Bone marrow (tissue), 2 donors: ENCODE measurements at regions not wholly inside any gene's neighbourhood (a gene's known extent, or its start where the extent isn't known, plus 50 kb on each side); places are given as distances from the start of the nearest gene placed in this dataset.

Experiments
- DNase-seq, 2 donors: peaks; one replicate each; lab custom pipeline; 2025; lab: John Stamatoyannopoulos, UW

DNA sequence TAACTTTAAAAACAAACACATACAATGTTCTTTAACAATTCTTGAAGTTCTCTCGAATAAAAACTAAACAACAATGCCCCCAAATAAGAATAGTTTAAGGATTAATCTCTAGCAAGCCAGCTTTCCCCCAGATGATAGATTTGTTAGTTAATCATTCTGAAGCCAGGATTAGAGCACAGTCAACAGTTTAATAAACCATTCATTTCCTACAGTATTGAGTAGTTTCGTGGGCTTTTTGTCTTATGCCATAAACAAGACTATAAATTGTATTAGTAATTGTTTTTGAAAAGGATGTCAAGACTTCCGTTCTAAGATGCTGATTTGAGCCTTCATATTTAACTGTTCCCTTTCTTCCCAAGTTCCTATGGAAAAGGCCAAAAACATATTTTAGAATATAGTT, 136.6 kb downstream of the PIK3R1 start:
- no peak for DNase-seq

DNA sequence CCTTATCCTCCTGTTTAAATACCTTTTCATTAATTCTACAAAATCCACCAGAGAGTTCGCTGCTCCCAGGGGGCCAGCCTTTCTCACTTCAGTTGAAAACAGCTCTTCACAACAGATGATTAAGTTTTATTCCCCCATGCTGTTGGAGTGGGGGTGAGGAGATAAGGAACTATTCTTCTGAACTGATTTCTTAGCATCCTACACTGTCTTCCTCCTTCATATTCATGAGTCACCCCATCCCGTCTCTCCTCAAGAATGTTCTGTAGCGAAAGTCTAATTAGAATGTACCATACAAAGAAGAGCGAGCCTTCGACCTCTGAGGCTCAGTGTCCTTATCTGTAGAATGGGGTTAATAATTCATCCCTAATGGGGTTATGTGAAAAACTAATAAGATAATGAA, 138.0 kb downstream of the PIK3R1 start:
- no peak for DNase-seq

DNA sequence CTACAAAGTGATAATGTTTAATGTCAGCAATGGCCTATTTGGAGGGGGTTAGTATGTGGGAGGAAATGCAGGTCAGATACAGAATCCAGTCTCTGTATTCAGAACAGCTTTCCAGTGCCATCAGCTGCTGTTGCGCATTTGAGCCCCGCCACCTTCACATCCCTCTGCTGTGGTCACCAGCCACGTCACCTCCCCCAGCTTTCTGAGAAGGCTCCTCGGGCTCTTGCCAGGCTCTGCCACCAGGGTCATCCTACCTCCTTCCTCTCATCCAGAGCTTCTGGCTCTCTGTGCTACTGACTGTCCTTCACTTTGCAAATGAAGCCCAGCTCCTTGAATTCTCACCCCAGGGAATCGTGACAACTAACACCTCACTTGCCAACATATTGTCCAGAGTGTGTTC, 138.8 kb downstream of the PIK3R1 start:
- peak in 1 of 2 donors; percentile 65 for DNase-seq

DNA sequence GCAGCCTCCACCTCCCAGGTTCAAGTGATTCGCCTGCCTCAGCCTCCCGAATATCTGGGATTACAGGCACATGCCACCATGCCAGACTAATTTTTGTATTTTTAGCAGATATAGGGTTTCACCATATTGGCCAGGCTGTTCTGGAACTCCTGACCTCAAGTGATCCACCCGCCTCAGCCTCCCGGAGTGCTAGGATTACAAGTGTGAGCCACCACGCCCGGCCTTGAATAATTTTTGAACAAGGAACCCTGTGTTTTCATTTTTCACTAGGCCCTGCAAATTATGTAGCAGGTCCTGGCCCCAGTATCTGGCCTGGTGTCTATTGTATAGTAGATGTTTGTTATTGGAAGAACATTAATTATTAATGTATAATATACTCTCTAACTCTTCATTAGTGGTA, 140.7 kb downstream of the PIK3R1 start:
- DNase-seq = no peak

DNA sequence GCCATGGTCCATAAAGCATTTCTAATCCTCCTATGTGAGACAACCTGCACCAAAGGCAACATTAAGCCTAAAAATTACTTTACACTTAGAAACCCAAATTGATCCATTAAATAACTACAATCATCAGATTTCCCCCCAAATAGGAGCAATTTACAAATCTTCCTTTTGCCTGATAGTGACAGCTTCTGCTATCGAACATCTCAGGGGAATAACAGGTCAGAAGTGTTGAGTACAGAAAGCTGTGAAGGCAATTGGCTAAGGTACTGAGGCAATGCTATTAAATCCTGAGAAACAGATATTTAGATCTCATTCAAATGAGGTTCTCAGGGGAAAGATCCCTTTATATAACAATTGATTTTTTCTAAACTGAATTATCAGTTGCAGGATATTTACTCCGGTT, 141.1 kb downstream of the PIK3R1 start:
- DNase-seq = no peak

DNA sequence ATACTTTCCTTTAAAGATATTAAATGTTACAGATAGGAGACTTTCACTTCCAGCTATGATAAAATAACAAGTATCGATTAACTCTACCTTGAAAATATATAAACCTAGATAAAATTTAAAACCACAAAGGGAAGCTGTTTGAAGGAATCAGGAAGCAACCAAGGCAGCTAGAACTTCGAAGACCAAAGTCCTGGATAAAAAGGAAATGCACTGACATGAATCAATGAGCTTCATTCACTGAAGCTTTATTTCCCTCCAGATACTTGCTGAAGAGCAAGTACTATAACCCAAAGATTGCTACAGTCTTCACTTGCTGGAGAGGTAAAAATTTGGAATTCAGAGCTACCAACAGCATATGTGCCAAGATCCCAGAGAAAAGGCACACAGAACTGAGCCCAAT, 144.1 kb downstream of the PIK3R1 start:
- DNase-seq = no peak

DNA sequence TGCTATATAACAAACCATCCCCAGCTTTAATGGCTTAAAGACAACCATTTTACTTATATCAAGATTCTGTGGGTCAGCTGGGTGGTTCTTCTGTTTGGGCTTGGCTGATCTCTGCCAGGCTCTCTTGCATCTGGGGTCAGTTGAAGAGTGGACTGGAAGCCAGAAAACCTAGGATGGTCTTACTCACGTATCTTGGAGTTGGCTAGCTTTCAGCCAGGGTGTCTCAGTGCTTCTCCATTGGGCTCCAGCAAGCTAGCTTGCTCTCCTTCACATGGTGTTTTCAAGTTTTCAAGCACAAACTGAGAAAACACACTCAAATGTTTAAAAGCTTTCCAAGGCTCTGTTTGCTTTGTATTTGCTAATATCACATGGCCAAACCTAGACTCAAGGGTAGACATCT, 146.8 kb downstream of the PIK3R1 start:
- DNase-seq = no peak

DNA sequence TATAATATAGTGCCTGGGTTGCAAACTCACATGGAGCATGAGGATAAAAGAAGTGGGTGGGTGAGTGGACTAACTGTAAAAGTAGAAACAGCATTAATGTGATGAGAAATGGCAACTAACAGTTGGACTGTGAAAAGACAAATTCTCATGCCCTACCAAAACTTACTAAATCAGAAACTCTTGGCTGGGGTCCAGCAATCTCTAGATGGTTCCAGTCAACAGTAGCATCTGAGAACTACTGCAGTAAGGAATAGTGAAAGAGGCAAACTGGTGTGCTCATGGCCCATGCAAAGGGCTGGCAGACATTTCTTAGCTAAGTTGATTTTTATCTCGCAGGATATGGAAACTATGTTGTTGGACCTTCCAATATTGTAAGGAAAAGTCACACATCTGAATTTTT, 150.3 kb downstream of the PIK3R1 start:
- DNase-seq = no peak

DNA sequence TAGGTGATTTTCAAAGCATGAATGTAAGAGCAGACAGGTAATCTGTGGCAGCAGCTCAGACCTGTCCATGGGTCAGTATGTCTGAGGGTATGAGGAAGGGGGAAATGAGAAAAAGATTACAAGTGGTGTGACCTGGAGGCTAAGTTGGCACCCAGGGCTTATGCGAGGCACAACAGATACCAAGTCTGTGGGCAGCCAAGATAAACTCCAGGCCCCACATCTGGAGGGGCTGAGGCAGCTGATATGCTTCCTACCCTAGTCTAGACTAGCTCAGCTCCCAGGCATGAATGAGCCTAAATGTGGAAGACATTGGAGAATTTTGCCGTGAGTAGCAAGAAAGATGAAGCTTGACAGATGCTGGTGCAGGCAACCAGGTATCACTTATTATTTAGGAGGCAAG, 151.7 kb downstream of the PIK3R1 start:
- no peak for DNase-seq

DNA sequence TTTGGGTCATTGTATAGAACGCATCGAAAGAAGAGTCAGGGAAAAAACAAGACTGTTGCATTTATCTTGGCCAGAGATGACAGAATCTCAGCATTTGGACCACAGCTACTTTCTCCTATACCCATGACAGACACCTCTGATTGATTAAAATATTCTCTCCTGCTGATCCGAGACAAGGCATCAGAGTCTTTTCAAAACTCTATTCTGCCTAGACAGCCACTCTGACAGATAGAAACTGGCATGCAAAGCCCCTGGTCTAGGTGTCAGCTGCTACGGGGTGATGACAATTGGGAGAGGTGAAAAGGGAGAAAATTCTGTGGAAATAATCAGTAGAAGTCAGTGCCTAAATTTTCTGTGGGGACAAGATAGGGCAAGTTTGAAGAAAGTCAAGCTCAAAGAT, 152.2 kb downstream of the PIK3R1 start:
- DNase-seq = no peak

DNA sequence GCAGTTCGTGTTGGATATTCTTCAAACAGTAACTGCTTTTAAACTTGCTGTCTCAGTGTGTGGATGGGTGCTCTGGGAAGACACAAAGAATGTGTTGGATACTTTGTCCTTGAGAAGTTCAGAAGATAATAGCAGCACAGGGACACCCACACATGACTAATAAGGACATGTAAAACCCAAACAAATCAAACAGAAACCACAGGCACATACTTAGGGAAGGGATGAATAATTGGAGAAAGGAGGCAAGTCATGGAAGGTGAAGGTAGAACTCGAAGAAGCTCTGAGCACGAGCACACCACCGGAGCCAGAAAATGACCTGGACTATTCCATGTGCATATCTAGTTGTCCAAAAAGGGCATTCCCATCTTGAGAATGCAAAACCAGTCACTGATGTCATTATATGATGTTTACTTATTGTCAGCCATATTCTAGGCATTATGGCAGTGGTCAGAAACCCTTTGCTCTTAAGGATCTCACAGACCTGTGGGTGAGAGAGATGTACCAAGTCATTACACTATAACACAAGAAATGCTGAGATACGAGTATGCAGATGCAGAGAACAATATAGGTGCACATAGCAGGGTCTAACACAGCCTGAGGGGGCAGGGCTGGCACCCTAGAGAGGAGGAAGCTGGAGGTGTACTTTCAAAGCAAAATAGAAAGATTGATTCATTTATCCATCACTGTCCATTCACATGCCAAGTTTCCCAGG, 152.9 kb downstream of the PIK3R1 start:
- no peak for DNase-seq

DNA sequence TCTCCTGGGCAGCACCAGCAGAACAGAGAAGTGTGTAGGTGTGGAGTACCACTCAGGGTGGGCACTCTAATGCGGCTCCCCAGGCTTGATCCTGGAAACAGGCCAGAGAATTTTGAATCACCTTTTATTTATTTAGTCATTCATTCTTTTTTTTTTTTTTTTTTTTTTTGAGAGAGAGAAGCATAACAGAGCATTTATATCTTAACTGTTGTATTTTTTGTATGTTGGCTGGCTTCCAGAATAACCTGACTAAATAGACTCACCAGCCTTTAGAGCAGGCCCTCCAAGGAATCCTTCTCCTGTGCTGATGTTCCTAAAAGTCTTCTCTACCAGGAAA, 153.4 kb downstream of the PIK3R1 start:
- no peak for DNase-seq

DNA sequence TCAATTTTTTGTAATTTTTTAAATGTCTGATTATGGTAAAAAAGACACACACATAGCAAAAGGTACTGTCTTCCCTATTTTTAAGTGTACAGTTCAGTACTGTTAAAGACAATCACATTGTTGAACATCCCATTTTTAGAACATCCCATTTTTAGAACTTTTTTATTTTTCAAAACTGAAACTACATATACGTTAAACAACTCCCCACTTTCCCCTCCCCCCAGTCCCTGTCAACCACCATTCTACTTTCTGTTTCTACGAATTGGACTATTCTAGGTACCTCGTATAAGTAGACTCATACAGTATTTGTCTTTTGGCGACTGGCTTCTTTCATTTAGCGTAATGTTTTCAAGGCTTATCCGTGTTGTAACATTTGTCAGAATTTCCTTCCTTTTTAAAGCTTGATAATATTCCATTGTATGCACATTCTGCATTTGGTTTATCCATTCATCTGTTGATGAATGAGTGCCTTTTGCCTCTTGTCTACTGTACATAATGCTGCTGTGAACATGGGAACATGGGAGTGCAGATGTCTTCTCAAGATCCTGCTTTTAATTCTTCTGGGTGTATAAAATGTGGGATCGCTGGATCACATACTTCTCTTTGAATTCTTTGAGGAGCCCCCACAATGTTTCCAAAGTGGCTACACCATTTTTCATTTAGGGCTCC, 154.0 kb downstream of the PIK3R1 start:
- peak in 1 of 2 donors; percentile 85 for DNase-seq

DNA sequence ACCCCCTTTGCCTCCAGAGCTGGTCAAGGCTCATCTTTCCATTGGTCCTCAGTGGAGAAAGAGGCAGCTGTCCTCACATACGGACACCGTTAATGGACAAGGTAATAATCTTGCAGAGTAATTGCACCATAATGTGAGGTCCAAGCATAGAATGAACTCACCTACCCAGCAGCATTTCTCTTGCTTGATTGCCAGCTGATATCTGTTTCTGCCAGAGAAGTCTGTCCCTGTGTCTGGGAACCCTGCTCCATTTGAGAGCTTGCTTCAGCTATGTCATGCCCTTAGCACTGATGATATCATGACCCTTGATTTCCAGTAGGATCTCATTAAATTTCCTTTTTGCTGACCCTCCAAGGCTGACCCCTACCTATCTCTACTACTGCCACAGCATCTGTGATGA, 154.6 kb downstream of the PIK3R1 start:
- DNase-seq = no peak

DNA sequence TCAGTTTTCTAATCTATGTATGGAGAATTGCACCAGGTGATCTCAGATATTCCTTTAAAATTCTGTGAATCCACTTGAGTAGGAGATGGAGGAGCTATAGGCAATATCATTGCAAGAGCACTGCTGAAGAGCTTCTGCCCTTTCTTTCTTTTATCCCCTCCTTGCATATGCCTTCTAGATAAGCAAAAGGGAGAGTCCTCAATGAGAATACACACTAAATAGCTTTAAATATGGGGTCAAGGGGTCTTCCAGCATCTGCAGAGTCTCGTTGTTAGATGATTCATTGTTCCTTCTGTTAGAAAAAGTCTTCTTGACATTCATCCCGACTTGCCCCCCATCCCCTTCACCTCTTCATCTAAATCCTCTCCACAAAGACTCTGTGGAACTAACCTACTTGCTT, 156.1 kb downstream of the PIK3R1 start:
- DNase-seq = no peak

DNA sequence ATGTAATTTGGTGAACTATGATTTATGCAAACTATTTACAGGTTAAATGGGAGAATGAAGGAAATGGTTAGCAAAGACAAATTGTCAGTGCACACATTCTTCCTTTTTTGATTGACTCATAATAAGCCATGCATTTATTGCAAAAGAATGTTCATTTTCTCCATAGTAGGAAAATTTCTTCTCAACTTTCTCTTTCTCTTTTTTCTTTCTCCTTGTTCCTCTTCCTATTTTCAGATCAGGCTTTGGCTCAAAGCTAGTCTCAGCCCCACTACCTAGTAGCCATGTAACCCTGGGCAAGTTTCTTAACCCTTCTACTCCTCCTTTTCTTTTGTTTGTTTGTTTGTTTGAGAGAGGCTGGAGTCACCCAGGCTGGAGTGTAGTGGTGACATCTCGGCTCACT, 156.6 kb downstream of the PIK3R1 start:
- DNase-seq = peak in 1 of 2 donors; percentile 58

DNA sequence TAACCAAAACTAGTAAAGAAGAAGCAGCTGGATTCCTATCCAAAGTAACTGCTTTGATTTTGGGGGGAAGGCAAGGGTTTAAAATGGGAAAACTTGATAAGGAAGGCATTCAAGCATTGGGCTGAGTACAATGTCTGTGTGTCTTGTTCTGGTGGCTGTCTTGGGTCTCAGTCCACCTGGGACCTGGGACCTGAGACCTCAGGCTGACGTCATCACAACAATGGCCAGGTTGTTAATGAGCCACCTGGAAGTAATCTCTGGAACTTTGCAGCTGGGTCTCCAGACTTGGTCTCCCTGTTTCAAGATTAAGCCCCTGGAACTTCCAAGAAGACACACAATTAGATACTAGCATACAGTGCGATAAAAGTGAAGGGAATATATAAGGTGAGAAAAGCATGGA, 157.5 kb downstream of the PIK3R1 start:
- no peak for DNase-seq

DNA sequence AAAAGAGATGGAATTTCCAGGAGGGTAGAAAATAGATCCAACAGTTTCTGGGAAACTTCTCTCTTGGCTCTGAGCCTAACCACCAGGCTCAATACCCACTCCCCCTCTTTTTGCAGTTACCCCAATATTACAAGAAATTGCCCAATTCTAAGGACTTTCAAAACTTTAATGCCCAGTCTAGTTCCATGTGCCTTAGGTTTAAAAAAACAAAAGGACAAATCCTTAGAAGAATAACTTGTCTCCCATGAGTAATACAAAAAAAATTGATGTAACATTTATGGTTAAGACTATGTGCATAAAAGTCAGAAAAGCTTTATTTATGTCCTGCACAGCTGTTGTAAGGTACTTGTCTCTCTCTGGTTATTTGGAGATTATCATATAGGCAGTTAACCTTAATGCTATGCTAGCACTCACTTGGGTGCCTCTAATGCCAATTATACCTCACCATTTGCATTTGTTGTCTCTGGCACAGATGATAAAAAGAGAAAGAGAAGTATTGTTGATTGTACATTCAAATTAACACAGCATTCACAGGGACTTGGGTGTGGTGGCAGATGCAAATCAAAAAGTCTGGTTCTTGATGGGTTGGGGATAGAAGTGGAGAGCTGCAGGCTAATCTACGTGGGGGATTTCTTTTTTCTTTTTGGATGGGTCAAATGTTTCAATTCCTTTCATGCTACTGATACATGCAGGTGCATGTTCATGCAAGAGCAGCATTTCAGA, 159.4 kb downstream of the PIK3R1 start:
- no peak for DNase-seq

DNA sequence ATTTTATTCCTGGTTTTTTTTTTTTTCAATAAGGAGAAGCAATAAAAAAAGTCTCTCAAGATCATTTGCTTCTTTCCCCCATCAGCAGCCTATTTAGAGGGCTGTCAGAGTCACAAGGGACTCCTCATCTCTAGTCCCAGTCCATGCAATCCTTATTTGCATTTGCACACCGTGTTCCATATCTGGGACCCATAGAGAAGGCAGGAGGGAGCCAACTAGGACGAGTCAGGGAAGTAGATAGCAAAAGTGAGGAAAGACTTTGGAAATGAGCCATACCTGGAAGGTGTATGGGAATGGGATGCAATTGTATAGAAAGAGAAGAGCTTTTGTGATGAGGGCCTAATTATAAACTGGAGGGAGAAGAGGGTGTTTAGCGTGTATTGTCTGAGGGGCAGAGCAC, 160.0 kb downstream of the PIK3R1 start:
- no peak for DNase-seq

DNA sequence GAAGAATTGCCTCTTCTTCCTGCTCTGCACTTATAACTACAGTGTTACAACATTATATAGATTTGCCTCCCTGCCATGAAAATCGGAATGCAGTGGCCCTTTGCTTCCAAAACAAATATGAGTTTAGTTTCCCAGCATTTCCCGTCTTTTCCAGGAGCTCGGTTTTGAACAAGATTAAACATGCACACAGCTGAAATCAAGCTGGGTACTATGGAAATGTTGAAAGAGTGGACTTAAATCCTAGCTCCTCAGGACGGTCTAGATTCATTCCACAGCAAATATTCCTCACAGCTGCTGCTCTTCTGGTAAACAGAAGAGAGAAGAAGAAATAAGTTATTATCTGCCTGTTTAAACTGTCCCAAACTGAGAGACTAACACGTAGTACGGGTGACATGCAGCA, 161.4 kb downstream of the PIK3R1 start:
- DNase-seq = no peak

DNA sequence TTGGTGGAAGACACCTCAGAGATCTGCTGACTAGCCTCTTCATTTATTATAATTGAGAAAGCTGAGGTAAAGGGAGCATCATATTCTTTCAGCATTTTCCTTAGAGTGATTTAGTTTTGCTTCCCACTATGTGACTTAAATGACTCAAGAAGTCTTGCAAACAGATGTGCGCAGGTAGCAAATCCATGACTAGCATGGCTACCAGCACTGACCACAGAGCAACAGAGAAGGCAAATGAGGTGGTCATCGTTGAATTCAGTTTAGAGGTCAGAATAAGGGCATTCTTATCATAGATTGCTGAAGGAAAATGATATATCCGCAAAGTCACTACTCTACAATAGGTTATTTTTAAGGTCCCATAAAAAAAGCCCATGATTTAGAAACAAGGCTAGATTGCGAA, 162.2 kb downstream of the PIK3R1 start:
- no peak for DNase-seq

DNA sequence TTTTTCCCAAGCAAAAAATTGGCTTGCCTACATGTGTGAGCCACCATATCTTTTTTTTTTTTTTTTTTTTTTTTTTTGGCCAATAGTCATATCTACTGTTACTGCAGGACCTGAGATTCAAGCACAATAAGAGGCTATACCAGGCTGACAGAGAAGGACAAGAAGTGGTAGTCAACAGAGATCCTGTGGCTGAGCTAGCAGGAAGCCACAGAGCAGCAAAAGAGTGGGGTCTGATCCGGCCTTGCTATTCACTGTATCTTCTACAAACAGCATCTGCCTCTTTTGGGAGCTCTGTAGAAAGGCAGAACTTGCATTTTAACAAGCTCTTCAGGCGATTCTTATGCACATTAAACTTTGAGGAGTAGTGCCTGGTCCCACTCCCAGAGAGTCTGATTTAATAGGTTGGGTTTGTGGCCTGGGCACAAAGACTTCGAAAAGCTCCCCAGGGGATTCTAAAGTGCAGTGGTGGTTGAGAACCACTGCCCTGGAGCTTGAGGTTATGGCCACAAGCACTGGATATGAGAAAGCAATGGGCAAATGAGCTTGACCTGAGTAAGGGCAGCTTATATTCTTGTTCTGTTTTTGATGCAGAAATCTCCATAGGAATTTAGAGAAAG, 162.8 kb downstream of the PIK3R1 start:
- DNase-seq = peak in 1 of 2 donors; percentile 85
